GM19463 (cell line): ENCODE measurements at regions not wholly inside any gene's neighbourhood (a gene's known extent, or its start where the extent isn't known, plus 50 kb on each side); places are given as distances from the start of the nearest gene placed in this dataset.
"Not testable (repeated sequence)": the region's sequence is repeated elsewhere in the genome, so short reads cannot be mapped to it uniquely, and the experiment has no call there.

Experiments
- ATAC-seq: cut with Tn5 transposase; IDR thresholded peaks from one replicate; pipeline ENCODE4 v1.9.1; 2021; ENCODE audit warnings: mild to moderate bottlenecking, moderate library complexity; ENCODE audit not compliant: unreplicated experiment

- no peak for ATAC-seq
Observed at GRCh38 chr9:26508897-26509296, 383.7 kb downstream of the CAAP1 start.

GRCh38 chr9:26504057-26504456 lies 388.5 kb downstream of the CAAP1 start:
- ATAC-seq, result no peak

GRCh38 chr9:26502311-26502710 lies 390.3 kb downstream of the CAAP1 start:
- no peak for ATAC-seq

- no peak for ATAC-seq
Observed at GRCh38 chr9:26500471-26500870, 392.1 kb downstream of the CAAP1 start.

GRCh38 chr9:26492608-26493521 lies 399.7 kb downstream of the CAAP1 start:
- not testable (repeated sequence) for ATAC-seq

- ATAC-seq, result not testable (repeated sequence)
Observed at GRCh38 chr9:26491922-26492607, 400.5 kb downstream of the CAAP1 start.

- ATAC-seq, result no peak
Observed at GRCh38 chr9:26483991-26484390, 408.6 kb downstream of the CAAP1 start.

GRCh38 chr9:26477963-26478362 lies 414.6 kb downstream of the CAAP1 start:
- no peak for ATAC-seq

GRCh38 chr9:26471261-26471660 lies 421.3 kb downstream of the CAAP1 start:
- ATAC-seq, result no peak

GRCh38 chr9:26470284-26470683 lies 422.3 kb downstream of the CAAP1 start:
- ATAC-seq, result no peak

GRCh38 chr9:26463837-26464236 lies 428.8 kb downstream of the CAAP1 start:
- ATAC-seq, result no peak

- no peak for ATAC-seq
Observed at GRCh38 chr9:26462751-26463150, 429.9 kb downstream of the CAAP1 start.

- no peak for ATAC-seq
Observed at GRCh38 chr9:26462213-26462612, 430.4 kb downstream of the CAAP1 start.

- no peak for ATAC-seq
Observed at GRCh38 chr9:26460624-26461023, 432.0 kb downstream of the CAAP1 start.

- no peak for ATAC-seq
Observed at GRCh38 chr9:26459959-26460358, 432.6 kb downstream of the CAAP1 start.

- ATAC-seq, result no peak
Observed at GRCh38 chr9:26458054-26458453, 434.5 kb downstream of the CAAP1 start.

- no peak for ATAC-seq
Observed at GRCh38 chr9:26457151-26457550, 435.5 kb downstream of the CAAP1 start.

- no peak for ATAC-seq
Observed at GRCh38 chr9:26439061-26439624, 453.5 kb downstream of the CAAP1 start.

GRCh38 chr9:26437056-26437711 lies 455.4 kb downstream of the CAAP1 start:
- ATAC-seq, result no peak

- ATAC-seq, result no peak
Observed at GRCh38 chr9:26426551-26427131, 466.0 kb downstream of the CAAP1 start.

- ATAC-seq, result no peak
Observed at GRCh38 chr9:26418480-26418879, 474.1 kb downstream of the CAAP1 start.
